Activated T-cell treated with anti-CD3 and anti-CD28 coated beads for 24 hours (primary cell): ENCODE measurements at regions not wholly inside any gene's neighbourhood (a gene's known extent, or its start where the extent isn't known, plus 50 kb on each side); places are given as distances from the start of the nearest gene placed in this dataset.

Experiments
- DNase-seq: peaks from one replicate; pipeline ENCODE4 v3.0.0-alpha.2; 2020; ENCODE audit warnings: low read depth

- no peak for DNase-seq
Observed at GRCh38 chr16:56090076-56090475, 101.2 kb upstream of the GNAO1 start.

GRCh38 chr16:56087626-56088025, 103.7 kb upstream of the GNAO1 start:
- no peak for DNase-seq

GRCh38 chr16:56081371-56081770, 109.9 kb upstream of the GNAO1 start:
- no peak for DNase-seq

GRCh38 chr16:56075732-56076388, 115.4 kb upstream of the GNAO1 start:
- DNase-seq, result no peak

GRCh38 chr16:56073508-56073907, 117.8 kb upstream of the GNAO1 start:
- DNase-seq, result no peak

GRCh38 chr16:56072096-56072495, 119.2 kb upstream of the GNAO1 start:
- no peak for DNase-seq

- DNase-seq, result no peak
Observed at GRCh38 chr16:56068816-56069215, 122.5 kb upstream of the GNAO1 start.

- DNase-seq, result no peak
Observed at GRCh38 chr16:56068314-56068713, 123.0 kb upstream of the GNAO1 start.

- no peak for DNase-seq
Observed at GRCh38 chr16:56067406-56067805, 123.9 kb upstream of the GNAO1 start.

- no peak for DNase-seq
Observed at GRCh38 chr16:56066617-56067016, 124.7 kb upstream of the GNAO1 start.

GRCh38 chr16:56063111-56063510, 128.2 kb upstream of the GNAO1 start:
- no peak for DNase-seq

GRCh38 chr16:56057151-56057550, 134.1 kb upstream of the GNAO1 start:
- no peak for DNase-seq

GRCh38 chr16:56050916-56051315, 140.4 kb upstream of the GNAO1 start:
- no peak for DNase-seq

- no peak for DNase-seq
Observed at GRCh38 chr16:56048425-56049105, 142.7 kb upstream of the GNAO1 start.

- DNase-seq, result no peak
Observed at GRCh38 chr16:56047307-56048234, 143.7 kb upstream of the GNAO1 start.

GRCh38 chr16:56042416-56042815, 148.9 kb upstream of the GNAO1 start:
- DNase-seq, result no peak

GRCh38 chr16:56041556-56042140, 149.6 kb upstream of the GNAO1 start:
- DNase-seq, result peak; percentile 9

- no peak for DNase-seq
Observed at GRCh38 chr16:56038564-56039098, 152.7 kb upstream of the GNAO1 start.

GRCh38 chr16:56032072-56032471, 156.9 kb upstream of the CES5A start:
- no peak for DNase-seq

GRCh38 chr16:56029026-56029425, 153.9 kb upstream of the CES5A start:
- no peak for DNase-seq

- no peak for DNase-seq
Observed at GRCh38 chr16:56022818-56023217, 147.6 kb upstream of the CES5A start.

GRCh38 chr16:56019274-56019673, 144.1 kb upstream of the CES5A start:
- no peak for DNase-seq
